HG02981 (cell line): ENCODE measurements at regions not wholly inside any gene's neighbourhood (a gene's known extent, or its start where the extent isn't known, plus 50 kb on each side); places are given as distances from the start of the nearest gene placed in this dataset.

ENCODE experiments used
- ATAC-seq: cut with Tn5 transposase; IDR thresholded peaks from one replicate; pipeline ENCODE4 v1.9.1; 2021; ENCODE audit warnings: mild to moderate bottlenecking, moderate library complexity; ENCODE audit not compliant: unreplicated experiment

GRCh38 chr13:39856714-39857113 lies 201.3 kb downstream of the COG6 start:
- ATAC-seq: no peak

DNA sequence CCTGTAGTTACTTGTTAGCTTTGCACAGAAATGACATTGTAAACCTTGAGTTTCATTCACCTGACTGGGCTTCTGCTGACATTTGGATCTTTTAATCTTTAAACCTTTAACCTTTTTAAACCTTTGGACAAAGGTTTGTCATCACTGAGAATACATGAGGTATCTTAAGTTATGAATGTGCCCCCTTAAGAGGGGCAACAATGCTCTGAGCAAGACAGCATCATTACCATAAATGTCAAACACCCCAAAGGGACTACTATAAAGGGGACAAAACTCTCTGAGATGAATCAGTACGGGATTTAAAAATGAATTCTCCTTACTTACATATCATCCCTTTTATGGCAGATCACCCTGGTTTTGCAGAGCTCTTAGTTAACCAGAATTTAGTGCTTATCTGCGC lies 203.3 kb downstream of the COG6 start:
- no peak for ATAC-seq

GRCh38 chr13:39859898-39860297 lies 204.4 kb downstream of the COG6 start:
- no peak for ATAC-seq

GRCh38 chr13:39862900-39863299 lies 207.4 kb downstream of the COG6 start:
- ATAC-seq: no peak

DNA sequence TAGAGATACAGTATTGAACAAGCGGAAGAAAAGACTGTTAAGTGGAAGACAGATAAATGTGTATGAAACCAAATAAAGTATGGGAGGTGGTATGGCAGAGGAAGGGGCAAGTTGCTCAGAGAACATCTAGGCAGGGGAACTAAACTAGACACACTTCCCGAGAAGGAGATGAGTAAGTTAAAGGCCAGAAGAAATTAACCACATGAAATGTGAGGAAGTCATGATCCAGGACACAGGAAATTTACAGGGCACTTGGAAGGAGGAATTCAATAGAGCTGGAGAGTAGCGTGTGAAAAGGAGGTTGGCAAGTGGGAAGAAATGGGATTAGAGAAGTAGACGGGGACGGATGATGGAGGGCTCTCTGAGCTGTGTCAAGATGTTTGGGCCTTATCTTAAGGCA lies 208.8 kb downstream of the COG6 start:
- ATAC-seq: no peak

DNA sequence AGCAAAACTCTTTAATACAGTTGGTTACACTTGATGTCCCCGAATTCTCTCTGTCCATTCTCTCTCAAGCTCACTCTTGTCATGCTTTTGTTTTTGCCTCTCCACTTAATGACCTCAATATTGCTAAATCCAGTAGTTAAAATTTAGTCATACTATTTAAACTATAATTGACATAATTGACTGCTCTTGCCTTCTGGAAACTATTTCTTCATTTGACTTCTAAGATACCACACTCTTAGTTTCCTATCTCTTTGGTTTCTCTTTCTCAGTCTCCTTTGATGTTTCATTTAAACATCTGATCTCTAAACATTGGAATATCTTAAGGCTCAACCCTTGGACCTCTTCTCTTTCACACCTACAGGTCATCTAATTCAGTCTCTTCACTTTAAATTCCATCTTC lies 211.3 kb downstream of the COG6 start:
- no peak for ATAC-seq

DNA sequence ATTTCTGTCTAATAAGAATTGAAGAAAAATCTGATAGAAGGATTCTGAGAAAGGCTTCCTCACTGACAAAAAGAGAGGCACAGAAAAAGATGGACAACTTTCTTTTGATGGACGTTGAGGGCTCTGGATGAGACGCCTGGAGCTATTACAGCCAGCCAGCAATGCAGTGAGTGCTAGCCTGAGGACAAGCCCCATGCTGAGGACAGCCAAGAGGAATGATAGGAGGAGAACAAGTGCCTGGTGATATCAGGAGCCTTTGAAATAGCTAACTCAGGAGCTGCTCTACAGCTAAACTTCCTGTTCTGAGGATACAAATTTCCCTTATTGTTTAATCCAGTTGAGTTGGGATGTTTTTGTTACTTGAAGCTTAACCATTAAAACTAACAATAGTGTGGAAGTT lies 212.3 kb downstream of the COG6 start:
- ATAC-seq: no peak

GRCh38 chr13:39870197-39870747 lies 214.8 kb downstream of the COG6 start:
- no peak for ATAC-seq

GRCh38 chr13:39874331-39875053 lies 219.0 kb downstream of the COG6 start:
- no peak for ATAC-seq

- no peak for ATAC-seq
These were observed 219.9 kb downstream of the COG6 start for GRCh38 chr13:39875111-39875987.

GRCh38 chr13:39876258-39876657 lies 220.8 kb downstream of the COG6 start:
- ATAC-seq: no peak

DNA sequence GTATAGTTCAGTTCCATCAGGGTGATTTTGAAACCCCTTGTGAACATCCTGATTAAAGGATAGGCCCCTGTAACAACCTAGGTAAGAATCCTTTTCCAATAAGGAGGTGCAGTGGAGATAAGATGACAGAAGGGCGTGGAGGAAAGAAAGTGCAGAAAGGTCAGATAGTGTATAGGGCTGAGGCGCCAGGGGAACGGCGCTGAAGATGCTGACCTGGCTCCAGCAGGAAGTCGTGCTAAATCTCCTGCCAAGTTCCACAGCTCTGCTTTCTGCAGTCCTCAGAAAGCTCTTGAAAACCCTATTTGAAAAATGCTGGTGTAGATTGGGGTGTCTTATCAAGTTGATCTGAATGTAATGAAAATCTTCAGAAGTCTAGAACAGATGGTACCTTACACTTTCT lies 221.7 kb downstream of the COG6 start:
- no peak for ATAC-seq

- ATAC-seq: no peak
These were observed 224.0 kb downstream of the COG6 start for GRCh38 chr13:39879286-39880035.

DNA sequence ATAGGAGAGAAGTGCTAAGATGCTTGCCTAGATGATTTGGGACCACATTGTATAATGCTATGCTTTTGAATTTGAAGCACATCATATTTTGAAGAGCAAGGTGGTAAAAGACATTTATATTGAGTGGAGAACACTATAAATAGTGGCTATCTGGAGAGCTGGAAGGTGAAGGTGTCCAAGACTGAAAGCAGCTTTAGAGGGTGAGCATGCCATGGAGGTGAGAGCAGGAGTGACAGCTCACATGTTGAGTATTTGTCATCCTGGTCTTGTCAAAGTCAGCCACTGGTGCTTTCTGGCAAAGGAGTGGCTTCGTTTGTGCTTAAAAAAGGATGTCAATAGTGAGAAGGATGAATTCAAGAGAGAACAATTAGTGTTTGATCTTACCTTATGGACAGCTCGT lies 225.9 kb downstream of the COG6 start:
- ATAC-seq: no peak

- ATAC-seq: no peak
These were observed 226.4 kb downstream of the COG6 start for GRCh38 chr13:39881887-39882286.

DNA sequence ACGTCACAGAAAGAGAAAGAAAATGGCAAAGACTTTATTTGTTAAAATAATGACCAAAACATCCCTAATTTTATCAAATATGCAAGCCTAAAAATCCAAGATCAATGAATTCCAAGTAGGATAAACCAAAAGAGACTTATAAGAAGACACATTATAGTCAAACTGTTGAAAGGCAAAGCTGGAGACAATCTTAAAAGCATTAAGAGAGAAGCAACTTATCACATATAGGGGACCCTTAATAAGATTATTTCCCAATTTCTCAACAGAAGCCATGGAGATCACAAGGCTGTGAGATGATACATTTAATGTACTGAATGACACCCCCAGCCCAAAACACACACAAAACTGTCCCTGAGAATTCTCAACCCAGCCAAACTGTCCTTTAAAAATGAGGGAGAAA lies 228.7 kb downstream of the COG6 start:
- ATAC-seq: no peak

DNA sequence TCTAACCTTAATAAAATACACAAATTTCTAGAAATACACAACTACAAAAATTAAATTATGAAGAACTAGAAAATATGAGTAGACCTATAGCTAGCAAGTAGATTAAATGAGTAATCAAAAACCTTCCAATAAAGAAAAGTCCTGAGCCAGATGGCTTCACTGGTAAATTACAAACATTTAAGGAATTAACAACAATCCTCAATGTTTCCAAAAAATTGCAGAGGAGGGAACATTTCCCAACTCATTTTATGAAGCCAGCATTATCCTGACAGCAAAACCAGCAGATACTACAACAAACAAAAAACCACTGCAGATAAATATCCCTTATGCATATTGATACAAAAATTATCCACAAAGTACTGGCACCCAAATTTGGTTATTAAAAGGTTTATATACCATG lies 230.9 kb downstream of the COG6 start:
- no peak for ATAC-seq

- ATAC-seq: no peak
These were observed 231.9 kb downstream of the COG6 start for GRCh38 chr13:39887387-39887786.

DNA sequence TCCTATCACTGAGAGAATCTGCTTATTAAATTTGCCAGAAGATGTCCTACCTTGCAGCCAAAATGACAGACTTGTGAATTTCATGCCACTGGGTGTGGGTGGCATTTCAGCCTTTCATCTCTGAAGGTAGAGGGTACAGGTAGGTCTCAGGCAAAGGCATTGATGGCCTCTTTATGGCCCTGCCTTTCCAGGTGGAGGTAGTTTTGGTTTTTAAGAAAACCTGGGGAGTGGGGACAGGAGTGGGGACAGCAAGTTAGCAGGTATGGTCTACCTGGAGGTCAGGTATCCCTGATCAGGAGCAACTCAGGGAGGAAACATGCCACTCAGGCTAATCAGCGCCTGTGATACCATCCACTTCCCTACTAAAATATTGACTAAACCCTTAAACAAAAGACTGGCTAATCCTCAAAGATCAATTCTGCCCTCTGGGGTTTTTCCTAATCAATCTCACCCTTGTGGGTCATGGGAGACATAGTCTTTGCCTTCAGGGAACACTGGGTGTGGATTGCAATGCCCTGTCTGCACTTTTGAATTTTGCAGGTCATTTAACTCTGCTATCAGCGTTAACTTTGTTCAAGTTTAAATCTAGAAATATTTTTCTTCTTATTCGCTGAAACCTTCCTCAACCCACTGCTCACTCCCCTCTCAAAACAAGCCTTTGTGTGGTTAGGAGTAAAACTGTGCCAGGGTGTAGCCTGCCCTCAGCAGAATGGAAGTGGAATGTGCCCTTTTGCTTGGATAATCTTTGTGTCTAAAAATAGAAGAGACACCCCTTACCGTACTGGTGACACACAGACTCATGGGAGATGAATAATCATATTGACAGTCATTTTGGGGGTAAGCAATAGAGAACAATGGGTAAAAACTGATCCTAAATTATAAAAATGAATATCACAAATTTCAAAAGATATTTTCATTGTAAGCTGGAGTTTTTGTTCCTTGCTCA lies 233.7 kb downstream of the COG6 start:
- no peak for ATAC-seq

DNA sequence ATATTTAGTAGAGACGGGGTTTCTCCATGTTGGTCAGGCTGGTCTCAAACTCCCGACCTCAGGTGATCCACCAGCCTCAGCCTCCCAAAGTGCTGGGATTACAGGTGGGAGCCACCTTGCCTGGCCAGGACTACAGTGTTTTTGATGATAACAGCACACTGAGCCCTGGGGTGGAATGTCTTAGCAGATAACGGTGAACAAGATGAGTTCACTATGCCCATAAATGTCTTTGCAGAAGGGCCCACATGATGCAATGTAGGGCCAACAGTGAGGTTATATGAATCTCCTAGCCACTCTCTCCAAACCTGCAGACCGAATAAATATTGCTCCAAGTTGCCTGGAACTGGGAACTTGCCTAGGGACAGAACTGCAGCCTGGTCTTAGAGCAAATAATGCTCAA lies 235.1 kb downstream of the COG6 start:
- ATAC-seq: no peak
